GM21529 (cell line): ENCODE measurements at regions not wholly inside any gene's neighbourhood (a gene's known extent, or its start where the extent isn't known, plus 50 kb on each side); places are given as distances from the start of the nearest gene placed in this dataset.

Experiments
- ATAC-seq: cut with Tn5 transposase; IDR thresholded peaks from one replicate; pipeline ENCODE4 v1.9.1; 2021; ENCODE audit not compliant: unreplicated experiment

DNA sequence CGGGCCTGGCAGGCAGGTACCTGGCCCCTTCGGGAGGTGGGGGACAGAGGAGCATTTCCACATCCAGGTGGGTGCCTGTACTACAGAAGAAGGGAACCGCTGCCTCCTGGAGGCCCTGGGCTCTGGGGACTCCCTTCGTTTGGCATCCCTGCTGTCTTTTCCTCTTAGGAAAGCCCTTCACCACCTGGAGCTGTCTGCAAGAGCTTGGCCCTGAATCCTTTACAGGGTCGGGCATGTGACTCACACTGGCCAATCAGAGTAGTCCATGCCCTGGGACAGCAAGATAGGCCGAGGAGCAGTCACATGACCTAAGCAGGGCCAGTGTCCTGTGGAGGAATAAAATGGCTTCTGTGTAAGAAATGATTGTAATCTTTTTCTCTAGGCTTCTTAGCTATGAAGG lies 224.9 kb downstream of the ANKRD60 start:
- no peak for ATAC-seq

DNA sequence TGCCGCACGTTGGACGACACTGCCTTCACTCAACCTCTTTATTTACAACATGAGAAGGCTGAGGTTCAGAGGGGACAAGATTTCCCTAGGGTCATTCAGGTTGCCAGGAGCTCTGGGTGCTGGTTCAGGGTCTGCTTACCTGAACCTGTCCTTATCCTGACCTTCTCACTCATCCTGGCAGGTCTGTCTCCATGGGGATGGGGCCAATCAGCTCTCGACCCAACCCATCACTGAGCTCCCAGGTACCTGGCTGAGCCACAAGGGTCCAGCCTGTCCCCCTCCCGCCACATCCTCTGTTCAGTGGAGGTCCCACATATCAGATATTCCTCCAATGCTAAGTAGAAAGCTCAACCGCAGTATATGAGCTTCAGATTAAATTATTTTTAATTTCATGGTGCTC lies 225.6 kb downstream of the ANKRD60 start:
- ATAC-seq = no peak

DNA sequence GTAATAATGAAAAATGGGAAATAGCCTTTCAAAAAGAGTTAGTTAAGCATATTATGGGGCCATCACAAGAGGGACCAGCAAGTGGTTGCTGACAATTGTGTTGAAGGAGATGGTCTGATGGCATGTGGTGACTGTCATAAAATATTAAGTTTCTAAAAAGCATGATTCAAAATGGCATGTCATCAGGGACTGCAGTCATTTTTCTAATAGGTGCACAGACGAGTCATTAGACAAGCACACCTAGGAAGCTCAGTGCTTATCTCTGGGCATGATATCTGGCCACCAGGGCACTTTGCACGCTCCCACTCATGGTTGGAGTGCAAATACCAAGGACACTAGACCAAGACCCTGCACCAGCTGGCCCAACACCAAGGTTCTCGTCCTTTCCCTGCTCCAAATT lies 226.5 kb downstream of the ANKRD60 start:
- ATAC-seq = no peak

DNA sequence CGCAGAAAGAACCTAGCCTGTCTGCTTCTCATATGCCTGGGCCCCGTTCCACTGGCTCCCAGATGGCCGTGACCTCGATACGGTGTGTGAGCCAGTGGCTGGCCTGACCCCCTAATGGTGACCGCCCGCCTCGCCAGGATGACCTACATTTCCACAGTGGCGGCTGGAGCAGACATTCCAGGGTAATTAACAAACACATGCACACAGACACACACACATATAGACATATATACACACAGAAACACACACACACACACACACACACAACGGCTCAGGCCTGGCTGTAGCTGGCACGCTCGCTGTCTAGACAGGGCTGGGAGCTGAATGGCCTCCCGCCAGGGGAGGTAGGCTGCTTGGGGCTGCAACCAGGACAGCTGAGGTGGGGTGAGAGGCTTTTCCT lies 227.1 kb downstream of the ANKRD60 start:
- no peak for ATAC-seq

DNA sequence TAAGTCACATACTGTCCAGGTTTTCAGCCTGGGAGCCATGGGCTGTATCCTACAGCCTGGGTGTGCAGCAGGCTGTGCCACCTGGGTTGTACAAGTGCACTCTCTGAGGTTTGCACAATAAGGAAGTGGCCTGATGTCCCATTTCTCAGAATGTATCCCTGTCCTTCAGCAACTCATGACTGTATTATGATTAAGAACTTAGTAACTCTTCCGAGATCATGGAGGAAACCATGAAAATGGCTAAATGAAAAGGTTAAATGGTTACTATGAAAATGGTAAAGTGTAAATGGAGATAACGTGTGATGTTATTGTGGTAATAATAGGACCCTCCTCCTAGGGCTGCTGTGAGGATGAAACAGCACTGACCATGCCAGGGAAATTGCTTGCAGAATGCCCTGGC lies 227.6 kb downstream of the ANKRD60 start:
- no peak for ATAC-seq

DNA sequence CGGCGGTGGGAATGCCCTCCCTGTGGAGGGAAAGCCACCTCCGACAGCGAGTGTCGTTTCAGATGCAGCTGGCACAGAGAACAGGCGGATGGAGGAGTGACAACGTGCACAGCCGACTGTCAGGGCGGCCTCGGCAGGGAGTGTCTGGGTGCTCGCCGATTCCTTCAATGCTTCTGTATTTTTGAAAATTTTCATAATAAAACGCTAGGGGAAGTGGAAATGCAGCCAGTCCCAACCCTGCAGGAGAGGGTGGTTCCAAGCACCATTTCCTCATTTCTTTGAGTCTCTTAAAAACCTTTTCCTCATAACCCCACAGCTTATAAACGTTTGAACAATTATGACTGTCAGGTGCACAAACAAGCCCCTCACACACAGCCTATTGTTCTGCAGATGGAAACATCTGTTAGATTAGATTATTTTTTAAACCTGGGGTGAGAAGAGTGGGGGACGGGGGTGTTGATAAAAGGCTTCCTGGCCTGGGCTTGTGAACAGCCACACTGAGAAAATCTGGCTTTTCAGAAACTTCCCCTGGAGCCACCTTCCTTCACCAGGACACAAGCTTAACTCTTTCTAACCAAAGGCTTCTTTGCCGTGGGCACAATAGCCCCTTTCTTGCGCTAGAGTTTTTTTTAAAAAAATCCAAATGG lies 228.9 kb downstream of the ANKRD60 start:
- ATAC-seq = no peak

DNA sequence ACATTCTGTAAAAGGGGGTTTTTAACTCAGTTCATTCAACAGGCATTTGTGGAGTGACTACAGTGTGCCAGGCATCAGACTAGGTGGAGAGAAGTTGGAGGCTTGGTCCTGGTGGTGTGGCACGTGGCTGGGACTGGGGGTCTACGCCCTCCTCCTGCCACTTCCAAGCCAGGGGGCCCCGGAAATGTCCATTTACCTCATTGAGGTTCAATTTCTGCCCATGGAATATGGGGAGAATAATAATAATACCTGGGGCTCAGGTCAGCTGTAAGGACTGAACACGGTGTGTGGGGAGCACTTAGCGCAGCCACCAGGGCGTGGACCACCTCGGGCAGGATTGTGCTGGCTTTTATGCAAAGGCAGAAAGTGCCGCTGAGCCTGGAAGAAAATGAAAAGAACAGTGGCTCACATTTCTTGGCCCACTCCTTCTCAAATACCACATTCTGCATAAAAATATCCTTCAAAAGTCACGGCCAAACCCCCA lies 229.4 kb downstream of the ANKRD60 start:
- no peak for ATAC-seq

DNA sequence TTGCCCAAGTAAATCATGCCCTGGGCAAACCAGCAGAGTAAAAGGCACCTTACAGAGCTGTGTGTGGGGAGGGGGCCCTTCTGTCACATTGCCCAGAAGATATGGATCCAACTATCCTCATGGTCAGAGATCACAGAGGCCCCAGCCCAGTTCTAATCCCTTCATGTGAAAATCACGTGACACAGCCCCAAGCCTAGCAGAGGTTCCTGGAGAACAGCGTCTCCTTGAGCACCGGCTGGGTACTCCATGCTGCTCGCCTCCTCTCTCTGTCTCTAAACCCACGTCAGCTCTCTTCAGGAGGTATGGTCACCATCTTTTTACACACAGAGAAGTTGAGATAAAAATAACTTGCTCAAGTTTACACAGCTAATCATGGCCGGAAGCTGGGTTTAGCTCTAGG lies 230.2 kb downstream of the ANKRD60 start:
- no peak for ATAC-seq

DNA sequence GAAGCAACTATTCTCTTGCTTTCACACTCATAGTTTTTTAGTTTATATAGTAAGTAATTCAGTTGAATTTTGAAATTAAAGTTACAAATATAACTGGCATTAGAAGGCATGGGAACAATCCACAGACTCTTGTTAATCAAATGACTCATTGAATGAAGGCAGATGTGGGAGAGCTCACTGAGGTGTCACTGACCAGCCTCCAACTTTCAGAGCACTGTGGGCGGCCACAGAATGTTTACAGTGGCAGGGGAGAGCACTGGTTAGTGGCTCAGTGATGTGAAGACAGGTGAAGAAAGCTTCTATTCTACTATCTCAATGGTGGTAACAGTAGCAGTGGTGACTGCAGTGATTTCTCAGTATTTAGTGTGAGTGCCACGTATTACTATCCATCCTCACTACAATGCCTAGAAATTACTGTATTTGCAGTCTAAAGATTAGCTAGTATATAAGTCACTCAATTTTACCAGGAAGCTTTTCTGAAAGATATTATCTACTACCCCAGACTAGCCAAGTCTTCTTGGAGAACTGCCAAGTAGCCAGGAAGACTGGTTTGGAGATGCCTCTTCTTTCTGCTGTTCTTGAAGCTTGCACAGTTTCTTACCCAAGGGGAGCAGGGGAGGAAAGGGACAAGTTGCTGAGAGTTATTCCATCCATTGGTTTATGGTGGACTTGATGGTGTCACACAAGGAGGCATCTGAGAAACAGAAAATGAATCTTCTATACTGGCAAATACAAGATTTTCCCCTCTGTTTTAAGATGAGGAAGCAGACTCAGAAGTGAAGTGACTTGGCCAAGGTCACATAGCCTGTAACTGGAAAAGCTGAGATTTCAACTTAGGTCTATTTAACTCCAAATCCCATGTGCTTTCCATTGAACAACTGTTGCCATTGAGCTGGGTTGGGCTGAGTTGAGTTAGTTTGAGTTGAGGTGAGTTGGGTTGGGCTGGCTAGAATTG lies 231.2 kb downstream of the ANKRD60 start:
- ATAC-seq = no peak

DNA sequence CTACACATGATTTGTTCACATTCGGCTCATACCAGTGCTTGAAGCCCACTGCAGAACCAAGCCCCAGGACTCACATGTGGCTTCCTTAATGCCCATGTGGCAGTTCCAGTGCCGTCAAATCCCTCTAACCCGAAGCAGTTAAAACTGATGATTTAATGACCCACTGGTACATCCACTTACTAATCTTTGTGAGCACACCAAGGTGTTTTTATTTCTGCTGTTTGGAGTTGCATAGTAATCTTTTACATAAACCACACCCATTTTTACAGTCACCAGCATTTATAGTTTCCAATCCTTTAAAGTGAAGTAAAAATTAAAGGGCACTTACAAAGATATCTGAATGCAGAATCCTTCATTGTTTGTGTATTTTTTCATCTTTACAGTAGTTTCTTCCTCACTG lies 232.0 kb downstream of the ANKRD60 start:
- no peak for ATAC-seq

DNA sequence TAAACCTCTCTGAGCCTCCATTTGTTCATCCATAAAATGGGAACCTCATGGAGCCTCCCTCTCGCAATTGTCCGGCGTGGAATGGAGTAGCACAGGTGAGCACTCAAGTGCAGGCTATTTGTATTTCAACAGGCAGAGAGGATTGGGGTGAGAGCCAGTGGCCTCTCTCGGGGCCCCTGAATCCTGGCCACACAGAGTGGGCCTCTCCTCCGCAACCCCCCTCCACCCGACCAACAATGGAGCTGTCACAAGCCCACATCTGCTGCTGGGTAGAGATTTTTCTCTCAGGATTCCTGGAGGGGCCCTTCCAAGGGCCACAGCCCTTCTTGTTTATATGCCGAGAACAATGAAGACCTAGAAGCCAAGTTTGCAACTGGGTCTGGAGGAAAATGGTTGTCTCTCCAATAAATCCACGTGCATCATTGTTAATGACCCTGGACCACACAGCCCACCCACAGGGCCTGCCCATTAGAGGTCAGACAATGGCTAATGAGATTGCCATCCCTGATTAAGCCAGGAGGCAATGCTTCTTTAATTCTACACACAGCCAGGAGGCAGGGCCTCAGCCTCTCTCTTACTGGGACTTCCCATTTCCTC lies 233.0 kb downstream of the ANKRD60 start:
- no peak for ATAC-seq

DNA sequence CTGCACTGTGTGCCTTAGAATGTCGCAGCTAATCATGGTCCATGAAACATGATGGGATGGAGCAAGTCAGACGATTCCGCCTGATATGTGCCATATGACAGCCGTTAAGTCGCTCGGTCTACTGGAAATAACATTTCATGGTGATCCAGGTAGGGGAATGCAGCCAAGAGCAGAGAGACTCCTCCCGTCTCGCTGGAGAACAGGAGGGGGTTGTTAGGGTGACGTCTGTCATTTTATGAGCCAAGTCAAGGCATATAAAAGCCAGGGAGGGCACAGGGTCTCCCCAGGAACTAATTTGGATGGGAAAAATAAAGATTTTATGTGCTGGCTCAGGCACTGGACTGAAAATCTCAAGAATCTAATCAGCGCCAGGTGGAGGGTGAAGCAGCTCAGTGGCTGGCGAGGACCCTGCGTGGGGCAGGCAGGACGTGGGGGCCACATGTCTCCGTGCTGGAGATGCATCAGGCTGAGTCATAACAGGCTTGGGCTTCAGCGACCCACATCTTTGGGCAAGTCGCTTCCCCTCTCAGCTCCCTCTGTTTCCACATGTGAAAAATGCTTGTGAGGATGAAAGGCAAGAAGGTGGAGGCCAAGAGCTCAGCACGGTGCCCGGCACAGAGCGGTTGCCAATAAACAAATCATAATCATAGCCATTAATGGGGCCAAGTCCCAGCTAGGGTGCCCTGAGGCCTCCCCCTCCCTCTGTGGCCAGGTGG lies 234.6 kb downstream of the ANKRD60 start:
- ATAC-seq = no peak

DNA sequence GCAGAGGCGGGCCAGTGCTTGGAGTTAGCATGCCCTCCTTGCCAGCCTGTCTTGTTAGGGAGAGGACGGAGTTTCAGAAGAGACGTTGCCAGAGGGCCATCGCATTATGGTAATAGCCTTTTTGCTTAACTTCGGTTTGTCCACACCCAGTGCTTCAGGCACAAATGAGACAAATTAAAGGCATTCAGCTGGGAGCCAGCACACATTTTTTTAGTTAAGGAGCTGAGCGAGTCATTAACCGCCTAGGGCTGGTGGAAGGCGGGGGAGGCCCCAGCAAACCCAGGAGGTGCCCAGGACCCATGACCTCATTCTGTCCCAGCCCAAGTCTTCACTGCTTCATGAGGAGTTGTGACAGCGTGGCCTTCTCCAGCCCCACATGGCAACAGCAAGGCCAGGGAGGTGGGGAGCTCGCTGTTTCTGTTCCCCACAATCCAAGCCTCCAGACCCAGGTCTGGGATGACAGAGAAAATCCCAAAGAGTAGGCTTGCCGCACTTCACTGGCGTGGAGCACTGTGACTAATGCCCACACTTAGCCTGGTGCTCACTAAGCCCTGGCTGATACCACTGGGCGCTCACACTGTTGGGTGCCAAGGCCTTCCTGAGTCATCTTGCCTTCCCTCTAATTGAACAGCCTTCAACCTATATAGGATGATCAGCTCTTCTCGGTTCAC lies 237.1 kb downstream of the ANKRD60 start:
- ATAC-seq = no peak

DNA sequence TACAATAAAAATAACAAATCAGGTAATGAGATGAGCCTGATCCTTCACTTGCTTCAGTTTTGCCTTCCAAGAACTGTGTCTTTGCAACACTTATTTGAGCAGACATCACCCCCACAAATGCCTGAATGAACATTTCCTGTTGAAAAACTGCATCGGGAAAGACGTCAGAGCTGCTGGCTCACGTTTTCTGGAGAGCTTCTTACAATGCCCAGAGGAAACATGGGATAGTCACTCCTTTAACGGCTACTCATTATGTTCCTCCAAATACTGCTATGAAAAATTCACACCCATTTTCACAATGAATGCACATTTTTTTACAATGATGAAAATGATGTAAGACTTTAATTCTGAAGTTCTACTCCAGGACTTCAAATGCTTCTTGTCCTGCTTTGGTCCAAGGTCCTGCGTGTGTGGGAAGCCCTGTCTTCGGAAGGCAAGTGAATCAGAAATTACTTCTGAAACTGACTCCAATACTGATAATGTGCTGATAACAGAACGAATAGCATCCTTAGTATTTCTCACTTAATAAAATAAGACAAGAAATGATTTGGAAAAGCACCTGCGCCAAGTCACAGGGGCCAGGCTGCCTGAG lies 238.0 kb downstream of the ANKRD60 start:
- ATAC-seq = no peak

DNA sequence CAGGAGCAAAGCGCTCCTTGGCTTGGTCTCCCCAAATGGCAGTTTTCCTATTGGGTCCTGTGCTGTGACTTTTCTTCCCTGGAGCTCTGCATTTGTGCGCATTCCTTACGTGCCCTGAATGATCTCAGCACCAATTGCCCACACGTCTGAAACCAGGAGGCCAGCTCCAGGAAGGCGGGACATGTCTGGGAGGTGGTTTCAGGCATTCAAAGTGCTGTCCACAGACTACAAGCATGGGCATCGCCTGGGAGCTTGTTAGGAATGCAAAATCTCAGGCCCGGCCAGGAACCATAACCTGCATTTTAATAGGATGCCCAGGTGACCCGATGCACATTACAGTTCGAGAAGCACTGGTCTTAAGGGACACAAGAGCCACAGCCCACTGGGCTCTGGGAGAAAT lies 239.6 kb downstream of the ANKRD60 start:
- ATAC-seq = no peak

DNA sequence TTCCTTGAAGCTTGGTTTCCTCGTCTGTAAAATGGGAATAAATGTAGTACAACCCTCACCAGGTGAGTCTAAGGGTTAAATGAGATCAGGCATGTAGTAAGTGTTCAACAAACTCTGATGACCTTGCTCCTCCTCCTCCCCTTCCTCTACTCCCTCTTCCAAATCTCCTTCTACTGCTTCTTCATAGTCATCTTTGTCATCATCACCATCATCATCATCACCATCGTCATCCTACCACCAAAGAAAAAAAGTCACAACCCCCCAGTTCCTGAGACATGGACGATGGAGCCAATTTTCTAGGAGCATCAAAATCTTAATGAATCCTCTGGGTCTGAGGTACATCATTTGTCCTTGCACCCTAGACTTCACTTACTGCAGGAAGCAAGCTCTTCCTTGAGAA lies 240.0 kb downstream of the ANKRD60 start:
- ATAC-seq = no peak

DNA sequence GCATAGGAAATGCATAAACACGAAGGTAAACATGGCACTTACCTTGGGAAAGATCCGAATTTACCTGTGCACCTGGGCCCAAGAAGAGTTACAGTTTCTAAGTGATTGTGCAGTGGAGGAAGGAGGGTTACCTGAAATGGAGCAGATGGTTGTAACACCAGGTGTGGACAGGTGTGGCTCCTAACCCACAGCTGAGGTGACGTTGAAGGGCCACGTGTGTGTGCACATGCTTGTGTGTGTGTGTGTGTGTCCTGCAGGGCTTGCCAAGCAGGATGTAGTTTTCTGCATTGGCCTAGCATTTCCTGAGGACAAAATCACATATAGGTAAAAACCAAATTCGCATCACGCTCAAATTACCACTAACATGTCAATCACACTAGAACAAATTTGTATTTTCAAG lies 240.8 kb downstream of the ANKRD60 start:
- no peak for ATAC-seq

DNA sequence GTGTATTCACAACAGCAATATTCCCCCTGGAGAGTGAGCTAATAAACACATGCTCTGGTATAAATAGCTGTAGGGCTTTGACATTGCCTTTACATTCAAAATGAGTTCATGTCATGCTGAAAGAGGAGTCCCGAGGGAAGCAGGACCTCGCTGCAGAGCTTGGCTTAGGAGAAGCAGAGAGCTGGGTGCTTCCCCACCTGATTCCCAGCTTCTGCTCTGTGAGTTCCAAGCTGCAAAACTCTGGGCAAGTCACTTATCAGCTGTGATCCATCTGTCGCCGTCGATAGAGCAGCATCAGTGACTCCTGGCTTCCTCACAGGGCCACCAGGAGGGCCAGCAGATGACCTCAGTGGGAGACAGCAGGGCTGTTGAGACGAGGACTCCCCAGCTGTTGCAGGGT lies 241.8 kb downstream of the ANKRD60 start:
- ATAC-seq = no peak

DNA sequence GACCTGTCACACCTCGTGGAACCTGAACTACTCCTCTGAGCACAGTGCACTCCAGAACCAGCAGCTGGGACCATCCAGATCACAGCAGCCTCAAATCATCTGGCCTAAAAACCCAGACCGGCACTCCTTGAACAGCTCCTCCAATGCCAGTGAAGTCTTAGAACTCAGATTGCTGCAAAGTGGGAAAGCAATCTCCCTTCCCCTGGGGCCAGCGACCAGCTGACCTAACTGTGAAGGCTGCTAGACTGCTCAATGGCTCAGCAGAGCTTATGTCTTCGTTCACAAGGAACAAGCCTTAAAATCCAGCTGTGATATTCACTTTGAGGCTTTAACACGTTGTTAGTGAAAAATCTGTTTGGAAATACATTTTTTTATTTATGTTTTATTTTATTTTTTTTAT lies 243.2 kb downstream of the ANKRD60 start:
- ATAC-seq = no peak

DNA sequence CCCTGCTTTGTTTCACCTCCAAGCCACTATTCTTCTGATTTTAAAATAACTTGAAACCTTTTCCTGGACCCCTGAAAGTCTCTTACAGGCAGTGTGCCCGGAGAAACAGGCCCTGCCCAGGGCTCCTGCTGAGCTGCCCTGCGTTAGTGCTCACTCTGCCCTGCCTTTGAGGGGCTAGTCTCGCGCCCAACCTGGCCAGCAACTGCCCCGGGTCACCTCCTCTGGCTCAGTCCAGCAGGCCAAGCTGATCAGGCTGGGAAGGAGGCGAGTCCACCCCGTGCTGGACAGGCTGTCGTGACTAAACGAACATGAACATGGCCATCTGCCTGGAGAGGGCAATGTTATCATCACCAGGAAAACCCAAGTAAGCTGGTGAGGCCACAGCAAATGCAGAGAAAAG lies 245.4 kb downstream of the ANKRD60 start:
- ATAC-seq = no peak
